SW480 (cell line): ENCODE measurements at regions not wholly inside any gene's neighbourhood (a gene's known extent, or its start where the extent isn't known, plus 50 kb on each side); places are given as distances from the start of the nearest gene placed in this dataset.
A peak's percentile ranks its signal among the peaks of the same experiment; 100 is the strongest.

ENCODE experiments used
- DNase-seq: peaks from one replicate; pipeline ENCODE4 v3.0.0-alpha.2; 2016; ENCODE audit warnings: low spot score

GRCh38 chr12:67535176-67535575 lies 113.4 kb upstream of the DYRK2 start:
- no peak for DNase-seq

GRCh38 chr12:67535971-67536370 lies 112.6 kb upstream of the DYRK2 start:
- DNase-seq, result no peak

- no peak for DNase-seq
Measured at GRCh38 chr12:67539329-67539728, 109.2 kb upstream of the DYRK2 start.

- no peak for DNase-seq
Measured at GRCh38 chr12:67539946-67540345, 108.6 kb upstream of the DYRK2 start.

GRCh38 chr12:67540920-67541624 lies 107.5 kb upstream of the DYRK2 start:
- DNase-seq, result no peak

- no peak for DNase-seq
Measured at GRCh38 chr12:67541625-67541991, 106.9 kb upstream of the DYRK2 start.

GRCh38 chr12:67543021-67543770 lies 105.3 kb upstream of the DYRK2 start:
- DNase-seq, result no peak

- no peak for DNase-seq
Measured at GRCh38 chr12:67545298-67545697, 103.2 kb upstream of the DYRK2 start.

GRCh38 chr12:67546746-67547145 lies 101.8 kb upstream of the DYRK2 start:
- no peak for DNase-seq

GRCh38 chr12:67555075-67555717 lies 93.3 kb upstream of the DYRK2 start:
- peak; percentile 15 for DNase-seq

GRCh38 chr12:67558775-67559174 lies 89.8 kb upstream of the DYRK2 start:
- no peak for DNase-seq

- DNase-seq, result no peak
Measured at GRCh38 chr12:67559751-67560150, 88.8 kb upstream of the DYRK2 start.

GRCh38 chr12:67562513-67563287 lies 85.8 kb upstream of the DYRK2 start:
- DNase-seq, result no peak

- no peak for DNase-seq
Measured at GRCh38 chr12:67568055-67568454, 80.5 kb upstream of the DYRK2 start.

GRCh38 chr12:67572492-67572891 lies 76.1 kb upstream of the DYRK2 start:
- DNase-seq, result no peak

- no peak for DNase-seq
Measured at GRCh38 chr12:67573566-67573965, 75.0 kb upstream of the DYRK2 start.

- no peak for DNase-seq
Measured at GRCh38 chr12:67578976-67579661, 69.4 kb upstream of the DYRK2 start.

- no peak for DNase-seq
Measured at GRCh38 chr12:67579662-67580003, 68.9 kb upstream of the DYRK2 start.

GRCh38 chr12:67582238-67582834 lies 66.2 kb upstream of the DYRK2 start:
- DNase-seq, result no peak

GRCh38 chr12:67582844-67583243 lies 65.7 kb upstream of the DYRK2 start:
- no peak for DNase-seq

- no peak for DNase-seq
Measured at GRCh38 chr12:67586951-67587350, 61.6 kb upstream of the DYRK2 start.

GRCh38 chr12:67589078-67589477 lies 59.5 kb upstream of the DYRK2 start:
- DNase-seq, result no peak
